ENCODE measurements at regions not wholly inside any gene's neighbourhood (a gene's known extent, or its start where the extent isn't known, plus 50 kb on each side); places are given as distances from the start of the nearest gene placed in this dataset.

GRCh38 chr10:108385963-108386362 is 1221.5 kb upstream of the SORCS1 start:
- H3K9me3 ChIP-seq (ENCODE audit: low read length) = no peaks in the 10 kb centered on the region
- H3K9ac ChIP-seq (ENCODE audit: low read length) = no peak overlapping the region
- H3K4me2 ChIP-seq (ENCODE audit: low read length) = no peak overlapping the region
- H3K27me3 ChIP-seq (ENCODE audit: insufficient read depth, low read length) = no peaks in the 10 kb centered on the region
- H3K36me3 ChIP-seq (ENCODE audit: insufficient read depth, low read length) = no peaks in the 10 kb centered on the region
- H2AFZ ChIP-seq (ENCODE audit: low read length) = no peak overlapping the region
- H3K27ac ChIP-seq (ENCODE audit: low read depth, low read length, poor library complexity, severe bottlenecking) = no peak overlapping the region
- H3F3A ChIP-seq (ENCODE audit: insufficient read depth, low read length) = no peaks in the 10 kb centered on the region
- no peaks in the 10 kb centered on the region for H3K79me2 ChIP-seq (ENCODE audit: insufficient read depth, low read length)
- no peaks in the 10 kb centered on the region for H3K4me1 ChIP-seq (ENCODE audit: insufficient read depth, low read length, severe bottlenecking)
- H4K20me1 ChIP-seq (ENCODE audit: insufficient read depth, low read length) = no peaks in the 10 kb centered on the region
- H3K4me3 ChIP-seq (ENCODE audit: low read depth, low read length, poor library complexity, severe bottlenecking) = no peak overlapping the region
- no peaks in the 10 kb centered on the region for H3K9me2 ChIP-seq (ENCODE audit: low read depth, low read length)
- no peak for TF ChIP-seq EZH2 (IDR thresholded peaks at IDR 0.05; ENCODE audit: borderline replicate concordance, low read length)
- TF ChIP-seq, protein P1, sequence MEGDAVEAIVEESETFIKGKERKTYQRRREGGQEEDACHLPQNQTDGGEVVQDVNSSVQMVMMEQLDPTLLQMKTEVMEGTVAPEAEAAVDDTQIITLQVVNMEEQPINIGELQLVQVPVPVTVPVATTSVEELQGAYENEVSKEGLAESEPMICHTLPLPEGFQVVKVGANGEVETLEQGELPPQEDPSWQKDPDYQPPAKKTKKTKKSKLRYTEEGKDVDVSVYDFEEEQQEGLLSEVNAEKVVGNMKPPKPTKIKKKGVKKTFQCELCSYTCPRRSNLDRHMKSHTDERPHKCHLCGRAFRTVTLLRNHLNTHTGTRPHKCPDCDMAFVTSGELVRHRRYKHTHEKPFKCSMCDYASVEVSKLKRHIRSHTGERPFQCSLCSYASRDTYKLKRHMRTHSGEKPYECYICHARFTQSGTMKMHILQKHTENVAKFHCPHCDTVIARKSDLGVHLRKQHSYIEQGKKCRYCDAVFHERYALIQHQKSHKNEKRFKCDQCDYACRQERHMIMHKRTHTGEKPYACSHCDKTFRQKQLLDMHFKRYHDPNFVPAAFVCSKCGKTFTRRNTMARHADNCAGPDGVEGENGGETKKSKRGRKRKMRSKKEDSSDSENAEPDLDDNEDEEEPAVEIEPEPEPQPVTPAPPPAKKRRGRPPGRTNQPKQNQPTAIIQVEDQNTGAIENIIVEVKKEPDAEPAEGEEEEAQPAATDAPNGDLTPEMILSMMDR (IDR thresholded peaks at IDR 0.05; ENCODE audit: low read length) = no peak

- H3K4me1 ChIP-seq (ENCODE audit: insufficient read depth, low read length, severe bottlenecking) = no peaks in the 10 kb centered on the region
- H3K9me3 ChIP-seq (ENCODE audit: low read length) = no peaks in the 10 kb centered on the region
- TF ChIP-seq, protein P1 (IDR thresholded peaks at IDR 0.05; ENCODE audit: low read length) = no peak
- TF ChIP-seq EZH2 (IDR thresholded peaks at IDR 0.05; ENCODE audit: borderline replicate concordance, low read length) = no peak
- H4K20me1 ChIP-seq (ENCODE audit: insufficient read depth, low read length) = no peaks in the 10 kb centered on the region
- no peak overlapping the region for H3K4me3 ChIP-seq (ENCODE audit: low read depth, low read length, poor library complexity, severe bottlenecking)
- no peak overlapping the region for H3K9ac ChIP-seq (ENCODE audit: low read length)
- no peak overlapping the region for H3K4me2 ChIP-seq (ENCODE audit: low read length)
- H3K27ac ChIP-seq (ENCODE audit: low read depth, low read length, poor library complexity, severe bottlenecking) = no peak overlapping the region
- H3K36me3 ChIP-seq (ENCODE audit: insufficient read depth, low read length) = no peaks in the 10 kb centered on the region
- H3K27me3 ChIP-seq (ENCODE audit: insufficient read depth, low read length) = no peaks in the 10 kb centered on the region
- no peaks in the 10 kb centered on the region for H3K9me2 ChIP-seq (ENCODE audit: low read depth, low read length)
- no peak overlapping the region for H2AFZ ChIP-seq (ENCODE audit: low read length)
- H3F3A ChIP-seq (ENCODE audit: insufficient read depth, low read length) = no peaks in the 10 kb centered on the region
- H3K79me2 ChIP-seq (ENCODE audit: insufficient read depth, low read length) = no peaks in the 10 kb centered on the region
Observed at GRCh38 chr10:108384378-108384777, 1219.9 kb upstream of the SORCS1 start.

DNA sequence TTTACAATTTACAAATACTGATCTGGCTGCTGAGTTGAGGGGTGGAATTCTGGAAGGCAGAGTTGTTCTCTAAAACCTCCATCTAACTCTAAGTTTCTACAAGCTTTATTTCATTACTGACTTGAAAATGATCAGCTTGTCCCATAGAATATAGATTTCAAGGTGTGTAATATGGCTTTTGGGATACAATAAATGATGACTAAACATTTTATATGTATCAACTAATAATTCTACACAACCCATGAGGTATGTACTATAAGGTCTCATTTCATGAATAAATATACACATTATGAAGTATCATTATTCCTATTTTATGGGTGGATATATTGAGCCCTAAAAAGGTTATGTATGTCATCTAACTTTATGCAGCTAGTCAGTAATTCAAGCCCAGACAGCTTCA is 1214.3 kb upstream of the SORCS1 start:
- Histone ChIP-seq H3K27me3 (ENCODE audit: insufficient read depth, low read length) (no peaks in the 10 kb centered on the region), H3K9me3 (ENCODE audit: low read length) (no peaks in the 10 kb centered on the region), H2AFZ (ENCODE audit: low read length) (no peak overlapping the region), H3K79me2 (ENCODE audit: insufficient read depth, low read length) (no peaks in the 10 kb centered on the region), H4K20me1 (ENCODE audit: insufficient read depth, low read length) (no peaks in the 10 kb centered on the region), H3K27ac (ENCODE audit: low read depth, low read length, poor library complexity, severe bottlenecking) (no peak overlapping the region), H3K4me2 (ENCODE audit: low read length) (no peak overlapping the region), H3F3A (ENCODE audit: insufficient read depth, low read length) (no peaks in the 10 kb centered on the region), H3K4me1 (ENCODE audit: insufficient read depth, low read length, severe bottlenecking) (no peaks in the 10 kb centered on the region), H3K4me3 (ENCODE audit: low read depth, low read length, poor library complexity, severe bottlenecking) (no peak overlapping the region), H3K36me3 (ENCODE audit: insufficient read depth, low read length) (no peaks in the 10 kb centered on the region), H3K9me2 (ENCODE audit: low read depth, low read length) (no peaks in the 10 kb centered on the region), H3K9ac (ENCODE audit: low read length) (no peak overlapping the region)
- TF ChIP-seq EZH2 (IDR thresholded peaks at IDR 0.05; ENCODE audit: borderline replicate concordance, low read length) = no peak
- TF ChIP-seq, protein P1 (IDR thresholded peaks at IDR 0.05; ENCODE audit: low read length) = no peak

Measured in OCI-LY1 (cell line).